GM18511 (cell line): ENCODE measurements at regions not wholly inside any gene's neighbourhood (a gene's known extent, or its start where the extent isn't known, plus 50 kb on each side); places are given as distances from the start of the nearest gene placed in this dataset.
"Not testable (repeated sequence)": the region's sequence is repeated elsewhere in the genome, so short reads cannot be mapped to it uniquely, and the experiment has no call there.

Source experiments
- ATAC-seq: cut with Tn5 transposase; IDR thresholded peaks from one replicate; pipeline ENCODE4 v1.9.1; 2021; ENCODE audit warnings: mild to moderate bottlenecking, moderate library complexity; ENCODE audit not compliant: unreplicated experiment

- no peak for ATAC-seq
Observed at GRCh38 chr18:11468617-11469016, 140.8 kb upstream of the SLC35G4 start.

- no peak for ATAC-seq
Observed at GRCh38 chr18:11468120-11468519, 141.3 kb upstream of the SLC35G4 start.

GRCh38 chr18:11467611-11468010 lies 141.8 kb upstream of the SLC35G4 start:
- ATAC-seq, result no peak

GRCh38 chr18:11464129-11464528 lies 145.3 kb upstream of the SLC35G4 start:
- ATAC-seq, result no peak

GRCh38 chr18:11458447-11458846 lies 150.9 kb upstream of the SLC35G4 start:
- no peak for ATAC-seq

GRCh38 chr18:11457853-11458252 lies 151.5 kb upstream of the SLC35G4 start:
- ATAC-seq, result not testable (repeated sequence)

GRCh38 chr18:11454040-11454439 lies 155.4 kb upstream of the SLC35G4 start:
- no peak for ATAC-seq

- ATAC-seq, result not testable (repeated sequence)
Observed at GRCh38 chr18:11444169-11444568, 165.2 kb upstream of the SLC35G4 start.

- ATAC-seq, result no peak
Observed at GRCh38 chr18:11437046-11437445, 172.3 kb upstream of the SLC35G4 start.

- no peak for ATAC-seq
Observed at GRCh38 chr18:11432360-11432811, 177.0 kb upstream of the SLC35G4 start.

GRCh38 chr18:11429876-11430275 lies 179.5 kb upstream of the SLC35G4 start:
- ATAC-seq, result no peak

- no peak for ATAC-seq
Observed at GRCh38 chr18:11425211-11425610, 184.2 kb upstream of the SLC35G4 start.

GRCh38 chr18:11419338-11419737 lies 190.1 kb upstream of the SLC35G4 start:
- peak; percentile 55 for ATAC-seq

- ATAC-seq, result no peak
Observed at GRCh38 chr18:11412811-11413210, 196.6 kb upstream of the SLC35G4 start.

- no peak for ATAC-seq
Observed at GRCh38 chr18:11411048-11411447, 198.3 kb upstream of the SLC35G4 start.

- no peak for ATAC-seq
Observed at GRCh38 chr18:11408555-11409065, 200.8 kb upstream of the SLC35G4 start.

GRCh38 chr18:11407940-11408339 lies 201.5 kb upstream of the SLC35G4 start:
- ATAC-seq, result no peak

GRCh38 chr18:11405804-11406203 lies 203.6 kb upstream of the SLC35G4 start:
- ATAC-seq, result no peak

GRCh38 chr18:11400703-11401102 lies 208.7 kb upstream of the SLC35G4 start:
- no peak for ATAC-seq

GRCh38 chr18:11398625-11399024 lies 210.8 kb upstream of the SLC35G4 start:
- no peak for ATAC-seq

GRCh38 chr18:11392980-11393885 lies 216.2 kb upstream of the SLC35G4 start:
- no peak for ATAC-seq

GRCh38 chr18:11392292-11392691 lies 217.1 kb upstream of the SLC35G4 start:
- ATAC-seq, result no peak
